HCT116 (cell line): ENCODE measurements at regions not wholly inside any gene's neighbourhood (a gene's known extent, or its start where the extent isn't known, plus 50 kb on each side); places are given as distances from the start of the nearest gene placed in this dataset.

Experiments used
- EZH2 ChIP-seq: fragments of 200-600 bp; sonication (generic); IDR thresholded peaks from 2 replicates; pipeline ENCODE4 v1.6.1; 2017; ENCODE audit warnings: antibody characterized with exemption, mixed run types
- SP1 ChIP-seq: IDR thresholded peaks from 2 replicates; pipeline ENCODE4 v1.6.1; 2012; ENCODE audit warnings: low read depth

DNA sequence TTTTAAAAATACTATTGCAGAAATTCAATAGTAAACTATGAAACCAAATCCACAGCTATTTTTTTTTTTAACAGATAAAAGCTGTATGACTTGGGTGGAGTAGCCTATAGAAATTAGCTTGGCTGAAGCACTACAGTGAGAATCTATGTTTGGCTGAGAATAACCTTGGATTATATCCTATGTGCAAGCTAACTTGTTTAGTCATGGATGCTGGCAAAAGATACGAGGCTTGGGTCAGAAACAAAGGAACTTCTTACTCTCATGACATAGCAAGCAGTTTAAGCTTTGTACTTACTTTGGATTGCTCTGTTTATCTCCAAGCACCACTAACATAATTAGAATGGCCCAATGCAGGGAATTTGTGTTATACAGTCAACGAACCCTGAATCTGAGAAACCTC, 119.2 kb upstream of the GRID2 start:
- TF ChIP-seq EZH2 (no peak), SP1 (no peak)
